SU-DHL-6 (cell line): ENCODE measurements at regions not wholly inside any gene's neighbourhood (a gene's known extent, or its start where the extent isn't known, plus 50 kb on each side); places are given as distances from the start of the nearest gene placed in this dataset.

Source experiments
- CTCF ChIP-seq: fragments of 200-600 bp; sonication (generic); IDR thresholded peaks from one replicate; pipeline ENCODE4 v1.5.1; 2017; ENCODE audit warnings: antibody characterized with exemption, mild to moderate bottlenecking, low read length, moderate library complexity; ENCODE audit not compliant: insufficient read depth, poor library complexity, severe bottlenecking
- EZH2phosphoT487 ChIP-seq: fragments of 200-600 bp; sonication (generic), shearing (Covaris generic); conservative IDR thresholded peaks from 2 replicates; pipeline ENCODE4 v1.6.1; 2018; ENCODE audit warnings: mild to moderate bottlenecking, antibody characterized with exemption, low read length, moderate library complexity, mixed read lengths

- no peak for TF ChIP-seq CTCF
- TF ChIP-seq EZH2phosphoT487: no peak
Observed at GRCh38 chr3:7964899-7965298, 536.7 kb upstream of the LMCD1 start.
